SKM-1 treated with dmso at 0.1 percent for 144 hours (cell line): ENCODE measurements at regions not wholly inside any gene's neighbourhood (a gene's known extent, or its start where the extent isn't known, plus 50 kb on each side); places are given as distances from the start of the nearest gene placed in this dataset.
"Not testable (repeated sequence)": the region's sequence is repeated elsewhere in the genome, so short reads cannot be mapped to it uniquely, and the experiment has no call there.

ENCODE experiments used
- DNase-seq: peaks from one replicate; lab custom pipeline; 2025; ENCODE audit not compliant: unreplicated experiment; lab: John Stamatoyannopoulos, UW

GRCh38 chr12:114812858-114813761 lies 129.1 kb upstream of the TBX3 start:
- no peak for DNase-seq

DNA sequence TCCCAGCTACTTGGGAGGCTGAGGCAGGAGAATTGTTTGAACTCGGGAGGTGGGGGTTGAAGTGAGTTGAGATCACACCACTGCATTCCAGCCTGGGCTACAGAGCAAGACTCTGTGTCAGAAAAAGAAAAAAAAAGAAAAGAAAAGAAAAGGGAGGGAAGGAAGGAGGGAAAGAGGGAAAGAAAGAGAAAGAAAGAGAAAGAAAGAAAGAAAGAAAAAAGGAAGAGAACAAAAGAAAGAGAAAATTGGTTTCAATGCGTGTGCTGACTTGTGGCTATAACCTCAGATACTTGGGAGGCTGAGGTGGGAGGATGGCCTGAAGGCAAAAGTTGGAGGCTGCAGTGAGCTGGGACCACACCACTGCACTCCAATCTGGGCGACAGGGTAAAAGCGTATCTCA lies 128.4 kb upstream of the TBX3 start:
- no peak for DNase-seq

- no peak for DNase-seq
Observed at GRCh38 chr12:114809097-114809496, 125.1 kb upstream of the TBX3 start.

- DNase-seq, result not testable (repeated sequence)
Observed at GRCh38 chr12:114801381-114801780, 117.4 kb upstream of the TBX3 start.

GRCh38 chr12:114800566-114800965 lies 116.6 kb upstream of the TBX3 start:
- not testable (repeated sequence) for DNase-seq

DNA sequence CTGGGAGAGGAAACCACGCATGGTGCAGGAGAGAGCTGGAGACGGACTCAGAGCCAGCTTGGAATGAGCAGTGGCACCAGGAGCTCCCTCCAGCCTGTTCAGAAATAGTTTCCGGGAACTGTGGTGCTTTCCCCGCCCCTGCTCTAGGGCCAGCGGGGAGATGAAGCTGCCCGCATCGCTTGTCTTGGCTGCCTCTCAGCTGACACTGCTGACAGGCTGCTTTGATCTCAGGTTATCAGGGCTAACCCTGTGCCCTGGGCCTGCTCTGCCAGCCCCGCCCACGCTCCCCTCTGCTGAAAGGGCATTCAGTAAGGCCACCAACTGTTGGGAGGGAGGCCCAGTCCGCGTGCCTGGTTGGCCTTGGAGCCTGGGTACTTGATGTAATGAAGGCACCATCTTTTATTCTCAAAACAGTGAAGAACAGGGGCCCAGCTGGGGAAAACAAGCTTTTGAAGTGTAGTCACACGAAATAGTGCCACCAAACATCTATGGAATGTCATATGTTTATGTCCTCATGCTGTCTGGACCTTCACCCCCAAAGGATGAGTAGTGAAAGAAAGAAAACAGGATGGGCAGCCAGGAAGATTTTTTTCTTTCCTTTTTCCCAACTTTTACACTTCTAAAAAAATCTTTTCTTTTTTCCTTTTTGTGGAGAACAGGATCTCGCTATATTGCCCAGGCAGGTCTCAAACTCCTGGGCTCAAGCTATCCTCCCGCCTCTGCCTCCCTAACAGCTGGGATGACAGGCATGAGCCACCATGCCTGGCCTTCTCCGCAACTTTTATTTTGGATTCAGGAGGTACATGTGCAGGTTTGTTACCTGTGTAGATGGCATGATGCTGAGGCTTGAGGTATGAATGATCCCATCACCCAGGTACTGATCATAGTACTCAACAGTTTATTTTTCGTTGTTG lies 115.9 kb upstream of the TBX3 start:
- DNase-seq, result no peak

DNA sequence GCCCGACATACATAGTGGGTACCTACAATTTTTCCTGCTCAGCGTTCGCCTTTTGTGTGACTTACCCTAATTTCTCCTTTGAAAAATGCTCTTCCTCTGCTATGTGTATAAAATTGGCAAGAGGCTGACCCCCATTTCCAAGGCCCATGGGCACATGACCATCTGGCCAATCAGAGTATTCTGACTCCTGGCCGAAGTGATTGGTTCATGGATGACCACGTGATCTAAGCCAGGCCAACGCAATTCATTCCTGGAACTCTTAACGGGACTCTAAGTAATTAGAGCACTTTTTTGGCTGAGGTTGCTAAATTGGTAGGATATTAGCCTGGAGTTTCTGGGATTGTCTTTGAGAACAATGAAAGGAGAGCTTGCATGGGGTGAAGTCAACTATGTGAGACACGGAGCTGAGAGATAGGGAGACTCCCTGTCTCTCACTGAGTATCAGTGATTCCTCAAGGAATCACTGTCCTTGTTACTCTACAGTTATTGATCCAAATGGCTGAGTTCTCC lies 110.1 kb upstream of the TBX3 start:
- no peak for DNase-seq

GRCh38 chr12:114790276-114790675 lies 106.3 kb upstream of the TBX3 start:
- no peak for DNase-seq

DNA sequence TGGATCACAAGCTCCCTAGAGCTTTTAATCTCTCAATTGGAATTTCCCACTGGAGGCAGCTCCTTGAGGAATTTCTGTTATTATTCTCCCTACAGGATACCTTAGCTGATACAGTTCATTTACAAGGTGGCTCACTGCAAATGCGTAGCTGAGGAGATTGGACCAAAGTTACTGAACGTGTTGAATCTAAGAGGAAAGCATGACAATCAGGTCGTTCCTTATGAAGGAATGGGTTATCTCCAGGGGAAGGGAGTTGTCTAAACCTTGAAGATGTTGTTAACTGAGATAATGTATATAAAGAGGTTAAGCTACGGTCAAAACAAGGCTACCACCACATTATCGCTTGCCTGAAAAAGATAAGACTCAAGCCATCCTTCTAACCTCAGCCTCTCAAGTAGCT lies 105.8 kb upstream of the TBX3 start:
- DNase-seq, result no peak

DNA sequence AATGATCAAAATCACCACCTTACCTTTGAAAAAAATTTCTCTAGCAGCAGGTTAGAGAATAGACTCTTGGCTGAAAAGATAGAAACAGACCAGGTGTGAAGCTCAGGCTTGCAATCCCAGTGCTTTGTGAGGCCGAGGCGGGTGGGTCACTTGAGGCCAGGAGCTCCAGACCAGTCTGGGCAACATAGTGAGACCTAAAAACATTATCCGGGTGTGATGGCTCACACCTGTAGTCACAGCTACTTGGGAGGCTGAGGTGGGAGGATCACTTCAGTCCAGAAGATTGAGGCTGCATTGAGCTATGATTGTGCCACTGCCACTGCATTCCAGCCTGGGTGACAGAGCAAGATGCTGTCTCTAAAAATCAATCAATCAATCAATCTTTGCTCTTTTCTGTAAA lies 105.3 kb upstream of the TBX3 start:
- DNase-seq, result no peak

GRCh38 chr12:114784526-114784925 lies 100.6 kb upstream of the TBX3 start:
- DNase-seq, result no peak

- no peak for DNase-seq
Observed at GRCh38 chr12:114783089-114783618, 99.2 kb upstream of the TBX3 start.

DNA sequence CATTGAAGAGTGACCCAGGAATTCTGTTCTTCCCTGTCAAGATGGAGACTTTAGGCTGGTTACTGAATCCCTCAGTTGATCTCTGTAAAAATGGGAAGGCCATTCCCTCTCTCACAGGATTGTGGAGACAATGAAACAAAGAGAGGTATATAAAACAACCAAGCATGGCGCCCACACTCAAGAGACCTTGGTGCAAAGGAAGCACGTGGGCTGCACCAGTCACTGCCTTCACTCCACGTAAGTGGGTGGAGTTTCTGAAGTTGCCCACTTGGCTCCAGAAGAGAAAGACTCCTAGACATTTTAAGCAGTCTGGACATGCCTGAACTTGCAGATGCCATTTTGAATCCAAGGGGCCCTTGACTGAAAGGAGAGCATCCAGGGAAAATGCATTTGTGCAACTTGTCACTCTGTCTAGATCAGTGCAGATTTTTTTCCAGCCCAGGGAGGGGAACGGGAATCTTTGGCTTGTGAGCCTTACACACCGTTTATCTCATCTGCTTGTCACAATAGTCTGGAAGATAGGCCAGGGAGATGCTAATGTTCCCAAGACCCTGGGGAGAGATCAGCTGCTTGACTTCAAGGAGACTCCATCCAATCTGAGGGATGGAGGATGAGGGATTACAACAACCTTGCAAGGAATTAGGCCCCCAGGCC lies 96.9 kb upstream of the TBX3 start:
- DNase-seq, result no peak

GRCh38 chr12:114779647-114780046 lies 95.7 kb upstream of the TBX3 start:
- no peak for DNase-seq

- no peak for DNase-seq
Observed at GRCh38 chr12:114779186-114779585, 95.2 kb upstream of the TBX3 start.

DNA sequence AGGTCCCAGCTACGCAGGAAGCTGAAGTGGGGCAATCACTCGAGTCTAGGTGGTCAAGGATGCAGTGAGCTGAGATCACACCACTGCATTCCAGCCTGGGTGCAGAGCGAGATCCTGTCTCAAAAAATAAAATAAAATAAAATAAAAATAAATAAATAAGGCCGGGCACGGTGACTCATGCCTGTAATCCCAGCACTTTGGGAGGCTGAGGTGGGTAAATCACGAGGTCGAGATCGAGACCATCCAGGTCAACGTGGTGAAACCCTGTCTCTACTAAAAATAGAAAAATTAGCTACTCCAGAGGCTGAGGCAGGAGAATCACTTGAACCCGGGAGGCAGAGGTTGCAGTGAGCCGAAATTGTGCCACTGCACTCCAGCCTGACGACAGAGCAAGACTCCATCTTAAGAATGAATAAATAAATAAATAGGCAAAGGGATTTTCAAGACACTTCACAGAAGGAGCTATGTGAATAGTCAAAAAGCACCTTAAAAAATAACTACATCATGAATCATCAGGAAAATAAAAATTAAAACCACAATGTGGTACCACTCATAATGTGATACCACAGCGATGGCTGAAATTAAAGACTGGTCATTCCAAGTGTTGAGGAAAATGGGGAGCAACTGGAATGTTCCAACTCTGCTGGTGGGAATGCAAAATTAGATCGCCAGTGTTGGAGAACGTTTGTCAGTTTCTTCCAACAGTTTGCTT lies 92.9 kb upstream of the TBX3 start:
- DNase-seq, result no peak

DNA sequence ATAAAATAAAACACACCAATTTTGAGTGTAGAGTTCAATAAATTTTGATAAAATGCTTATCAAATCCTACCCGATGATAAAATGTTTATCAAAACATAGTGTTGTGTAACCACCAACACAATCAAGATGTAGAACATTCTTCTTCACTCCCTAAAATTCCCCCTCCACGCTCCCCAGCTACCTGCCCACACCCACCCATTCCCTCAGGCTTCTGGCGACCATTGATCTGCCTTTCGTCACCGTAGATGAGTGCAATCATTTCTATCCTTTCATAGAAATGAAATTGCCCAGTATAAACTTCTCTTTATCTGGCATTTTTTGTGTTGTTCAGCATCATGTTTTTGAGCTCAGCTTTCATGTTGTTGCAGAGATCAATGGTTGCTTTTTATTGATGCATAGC lies 90.7 kb upstream of the TBX3 start:
- DNase-seq, result no peak

GRCh38 chr12:114774197-114774596 lies 90.2 kb upstream of the TBX3 start:
- DNase-seq, result no peak

DNA sequence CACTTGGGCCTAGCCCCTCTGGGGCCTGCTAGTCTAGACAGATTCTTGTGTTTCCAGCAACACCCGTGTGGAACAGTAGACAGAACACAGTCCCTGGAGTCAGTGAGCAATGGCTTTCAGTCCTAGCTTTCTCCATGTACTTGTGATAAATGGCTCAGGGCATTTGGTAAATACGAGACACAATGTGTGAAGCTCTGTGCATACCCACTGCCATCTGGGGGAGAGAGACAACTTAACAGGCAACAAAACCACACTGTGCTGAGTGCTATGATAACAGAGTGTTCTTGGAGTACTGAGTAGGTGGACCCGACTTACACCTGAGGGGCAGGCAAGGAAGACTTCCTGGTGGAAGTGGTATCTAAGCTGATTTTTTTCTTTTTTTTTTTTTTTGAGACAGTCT lies 86.3 kb upstream of the TBX3 start:
- no peak for DNase-seq

DNA sequence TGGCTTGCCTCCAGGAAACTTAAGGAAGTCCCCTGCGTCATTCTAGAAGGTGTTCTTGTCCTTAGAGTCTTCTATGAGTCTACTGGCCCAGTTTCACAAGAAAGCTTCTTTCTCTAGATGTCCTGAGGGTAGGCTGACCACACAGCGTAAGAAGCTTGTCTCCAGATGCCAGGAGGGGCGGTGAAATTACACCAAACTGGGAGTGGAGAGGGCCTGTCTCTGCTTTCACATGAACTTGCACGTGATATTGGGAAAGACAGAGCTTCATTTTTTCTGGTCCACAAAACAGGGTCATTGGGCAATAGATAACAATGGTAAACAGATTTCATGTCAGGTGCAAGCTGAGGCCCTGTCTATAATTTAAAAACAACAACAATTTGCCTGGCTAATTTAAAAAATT lies 85.7 kb upstream of the TBX3 start:
- no peak for DNase-seq
